H1 (cell line): ENCODE measurements at regions not wholly inside any gene's neighbourhood (a gene's known extent, or its start where the extent isn't known, plus 50 kb on each side); places are given as distances from the start of the nearest gene placed in this dataset.

Experiments used
- CTCF ChIA-PET: fragments of 300-600 bp; sonication (Branson Sonifier 250); formaldehyde crosslinking; loops from one replicate; lab custom pipeline; 2021; ENCODE audit not compliant: partially characterized antibody; lab: Charles Lee
- POLR2A ChIA-PET: fragments of 300-600 bp; sonication (Branson Sonifier 250); formaldehyde crosslinking; loops from one replicate; lab custom pipeline; 2021; ENCODE audit warnings: inconsistent platforms; ENCODE audit not compliant: partially characterized antibody; lab: Charles Lee
- DNase-seq, 2 experiments: peaks; one replicate each; pipeline versions ENCODE4 v3.0.0 to v3.0.0-alpha.2; 2010 to 2022; ENCODE audit warnings: low spot score in 2 of 2, low read depth in 1 of 2, mixed read lengths in 1 of 2
- FAIRE-seq: peaks from 2 replicates; lab custom pipeline; 2011; peaks lifted over from hg19 to GRCh38; lab: Jason Lieb, UNC
- H2AFZ ChIP-seq: 2 replicates; pipeline ENCODE4 v1.8.1; 2012; ENCODE audit warnings: low read length, inconsistent platforms
- H2AK5ac ChIP-seq: 2 replicates; pipeline ENCODE4 v1.6.1; 2013; ENCODE audit warnings: low read depth, low read length
- H2BK120ac ChIP-seq: replicated peaks from 2 replicates; pipeline ENCODE3; 2013; ENCODE audit warnings: low read depth, low read length, inconsistent platforms
- H2BK12ac ChIP-seq: 2 replicates; pipeline ENCODE4 v1.6.1; 2013; ENCODE audit warnings: low read depth, low read length
- H2BK15ac ChIP-seq: 2 replicates; pipeline ENCODE4 v1.6.1; 2013; ENCODE audit warnings: low read length
- H2BK20ac ChIP-seq: 2 replicates; pipeline ENCODE4 v1.6.1; 2013; ENCODE audit warnings: low read length
- H2BK5ac ChIP-seq: 2 replicates; pipeline ENCODE4 v1.6.1; 2013; ENCODE audit warnings: low read depth, low read length
- H3K14ac ChIP-seq: 2 replicates; pipeline ENCODE4 v1.6.1; 2013; ENCODE audit warnings: inconsistent platforms; ENCODE audit not compliant: insufficient read length
- H3K18ac ChIP-seq: 2 replicates; pipeline ENCODE4 v1.6.1; 2013; ENCODE audit warnings: low read length; ENCODE audit errors: extremely low read depth
- H3K23ac ChIP-seq: 2 replicates; pipeline ENCODE4 v1.6.1; 2013; ENCODE audit warnings: inconsistent platforms; ENCODE audit not compliant: insufficient read length
- H3K23me2 ChIP-seq: 2 replicates; pipeline ENCODE4 v1.6.1; 2013; ENCODE audit warnings: low read depth, low read length
- H3K27ac ChIP-seq: 2 replicates; pipeline ENCODE4 v1.6.1; 2011; ENCODE audit warnings: low read depth, low read length, inconsistent platforms
- H3K27me3 ChIP-seq, 4 experiments: replicated peaks in 1 of 4; 1 replicate in 1 of 4; 2 replicates in 3 of 4; pipeline versions ENCODE4 v1.6.1 to v1.8.1; 2011 to 2013; ENCODE audit warnings: low read length in 3 of 4, mild to moderate bottlenecking in 3 of 4, inconsistent platforms in 2 of 4, mixed read lengths in 2 of 4, moderate library complexity in 1 of 4; ENCODE audit not compliant: control insufficient read depth in 3 of 4, insufficient read depth in 3 of 4; ENCODE audit errors: extremely low read depth in 1 of 4
- H3K36me3 ChIP-seq, 4 experiments: 2 replicates each; pipeline versions ENCODE4 v1.6.1 to v1.8.1; 2011 to 2013; ENCODE audit warnings: mild to moderate bottlenecking in 4 of 4, low read length in 3 of 4, moderate library complexity in 2 of 4, control low read depth in 1 of 4, inconsistent platforms in 1 of 4; ENCODE audit not compliant: insufficient read depth in 4 of 4, control insufficient read depth in 2 of 4
- H3K4ac ChIP-seq: replicated peaks from 2 replicates; pipeline ENCODE3; 2013; ENCODE audit warnings: low read length, low read depth, mixed read lengths, inconsistent platforms; ENCODE audit not compliant: insufficient read length
- H3K4me1 ChIP-seq, 4 experiments: replicated peaks in 1 of 4; 1 replicate in 1 of 4; 2 replicates in 3 of 4; pipeline versions ENCODE4 v1.6.1 to v1.8.1; 2011 to 2013; ENCODE audit warnings: low read length in 3 of 4, inconsistent platforms in 2 of 4, mixed read lengths in 1 of 4; ENCODE audit not compliant: insufficient read depth in 4 of 4, control insufficient read depth in 3 of 4
- H3K4me2 ChIP-seq, 2 experiments: 2 replicates each; pipeline versions ENCODE4 v1.6.1 to v1.8.1; 2011 to 2013; ENCODE audit warnings: low read depth in 2 of 2, low read length in 2 of 2, control low read depth in 1 of 2, inconsistent platforms in 1 of 2, mild to moderate bottlenecking in 1 of 2; ENCODE audit not compliant: insufficient read depth in 1 of 2
- H3K4me3 ChIP-seq, 4 experiments: fragments of 200-600, 300-600 bp in 1 of 4; sonication (generic), shearing (Covaris generic), sonication (Bioruptor Twin) in 1 of 4; 2 replicates each; pipeline versions ENCODE4 v1.5.1 to v1.8.1; 2011 to 2016; ENCODE audit warnings: low read length in 4 of 4, low read depth in 3 of 4, control low read depth in 2 of 4, inconsistent platforms in 2 of 4, mild to moderate bottlenecking in 2 of 4, mixed read lengths in 1 of 4, moderate library complexity in 1 of 4; ENCODE audit not compliant: insufficient read depth in 2 of 4; ENCODE audit errors: extremely low read depth in 1 of 4
- H3K56ac ChIP-seq: replicated peaks from 2 replicates; pipeline ENCODE3; 2013; ENCODE audit warnings: low read depth, mild to moderate bottlenecking, mixed read lengths, low read length, inconsistent platforms; ENCODE audit not compliant: insufficient read length
- H3K79me1 ChIP-seq: 2 replicates; pipeline ENCODE4 v1.6.1; 2013; ENCODE audit warnings: low read depth, low read length, control low read depth
- H3K79me2 ChIP-seq, 2 experiments: 2 replicates each; pipeline versions ENCODE4 v1.6.1 to v1.8.1; 2012 to 2013; ENCODE audit warnings: low read length in 2 of 2, mild to moderate bottlenecking in 2 of 2, inconsistent platforms in 1 of 2; ENCODE audit not compliant: insufficient read depth in 2 of 2, control insufficient read depth in 1 of 2
- H3K9ac ChIP-seq, 4 experiments: replicated peaks in 1 of 4; 1 replicate in 1 of 4; 2 replicates in 3 of 4; pipeline versions ENCODE4 v1.6.1 to v1.8.1; 2011 to 2013; ENCODE audit warnings: low read depth in 3 of 4, low read length in 3 of 4, control low read depth in 2 of 4, mild to moderate bottlenecking in 2 of 4, moderate library complexity in 2 of 4, inconsistent platforms in 1 of 4; ENCODE audit errors: extremely low read depth in 1 of 4
- H3K9me3 ChIP-seq, 2 experiments: 2 replicates each; pipeline versions ENCODE4 v1.6.1 to v1.8.1; 2012 to 2013; ENCODE audit warnings: mild to moderate bottlenecking in 2 of 2, moderate library complexity in 2 of 2, control low read depth in 1 of 2, inconsistent platforms in 1 of 2, low read depth in 1 of 2, low read length in 1 of 2, mixed read lengths in 1 of 2; ENCODE audit not compliant: insufficient read depth in 2 of 2
- H4K20me1 ChIP-seq, 2 experiments: replicated peaks in 1 of 2; 2 replicates each; pipeline versions ENCODE3 to v1.8.1; 2011 to 2013; ENCODE audit warnings: inconsistent platforms in 2 of 2, low read length in 2 of 2, mild to moderate bottlenecking in 1 of 2; ENCODE audit not compliant: insufficient read depth in 2 of 2, control insufficient read depth in 1 of 2
- H4K5ac ChIP-seq: 2 replicates; pipeline ENCODE4 v1.6.1; 2013; ENCODE audit warnings: low read length, low read depth, mixed read lengths, inconsistent platforms; ENCODE audit not compliant: insufficient read length
- H4K8ac ChIP-seq: 2 replicates; pipeline ENCODE4 v1.8.0; 2013; ENCODE audit warnings: mild to moderate bottlenecking, moderate library complexity, low read length, inconsistent platforms; ENCODE audit not compliant: insufficient read depth; ENCODE audit errors: extremely low read depth
- H4K91ac ChIP-seq: replicated peaks from 2 replicates; pipeline ENCODE3; 2013; ENCODE audit warnings: low read length, mixed read lengths, inconsistent platforms; ENCODE audit not compliant: insufficient read length
- CBX8 ChIP-seq: fragments of 300-800, 300-1000 bp; sonication (generic); IDR thresholded peaks from 2 replicates; pipeline ENCODE4 v1.7.1; 2016; ENCODE audit warnings: low read depth, low read length, borderline replicate concordance
- EGR1 ChIP-seq: IDR thresholded peaks from 2 replicates; pipeline ENCODE4 v1.6.1; 2011; ENCODE audit warnings: low read depth, low read length, borderline replicate concordance
- FOSL1 ChIP-seq: IDR thresholded peaks from 2 replicates; pipeline ENCODE4 v1.6.1; 2011; ENCODE audit warnings: mild to moderate bottlenecking, low read depth, low read length, moderate library complexity; ENCODE audit not compliant: insufficient read depth
- HDAC2 ChIP-seq, 2 experiments: fragments of 300-600 bp in 1 of 2; sonication (generic) in 1 of 2; IDR thresholded peaks; 2 replicates each; pipeline ENCODE4 v1.6.1; 2011 to 2012; ENCODE audit warnings: low read depth in 2 of 2, low read length in 2 of 2, mild to moderate bottlenecking in 2 of 2, moderate library complexity in 2 of 2, borderline replicate concordance in 1 of 2, inconsistent platforms in 1 of 2
- JUN ChIP-seq: IDR thresholded peaks from 2 replicates; pipeline ENCODE4 v1.6.1; 2011; ENCODE audit warnings: low read depth, mild to moderate bottlenecking, improper control_type of control experiment, low read length
- KDM1A ChIP-seq: fragments of 200-600, 300-600 bp; sonication (generic); IDR thresholded peaks from 2 replicates; pipeline ENCODE4 v1.7.1; 2016; ENCODE audit warnings: mild to moderate bottlenecking, low read length, borderline replicate concordance
- NANOG ChIP-seq: IDR thresholded peaks from 2 replicates; pipeline ENCODE4 v1.6.1; 2011; ENCODE audit warnings: low read length, low read depth, mild to moderate bottlenecking, inconsistent platforms; ENCODE audit not compliant: insufficient read depth, poor library complexity, severe bottlenecking
- RAD21 ChIP-seq, 2 experiments: IDR thresholded peaks in 1 of 2; conservative IDR thresholded peaks in 1 of 2; 2 replicates each; pipeline ENCODE4 v1.6.1; 2011; ENCODE audit warnings: low read depth in 2 of 2, low read length in 2 of 2, improper control_type of control experiment in 1 of 2, inconsistent platforms in 1 of 2, mild to moderate bottlenecking in 1 of 2, moderate library complexity in 1 of 2
- RBBP5 ChIP-seq: IDR thresholded peaks from 2 replicates; pipeline ENCODE4 v1.7.1; 2012; ENCODE audit warnings: low read depth, mild to moderate bottlenecking, inconsistent platforms, low read length, moderate library complexity, borderline replicate concordance
- RXRA ChIP-seq: IDR thresholded peaks from 2 replicates; pipeline ENCODE4 v1.6.1; 2011; ENCODE audit warnings: low read depth, mild to moderate bottlenecking, low read length, moderate library complexity; ENCODE audit not compliant: insufficient read depth
- SP2 ChIP-seq: IDR thresholded peaks from 2 replicates; pipeline ENCODE4 v1.6.1; 2012; ENCODE audit warnings: mild to moderate bottlenecking, low read length, inconsistent platforms
- TAF7 ChIP-seq: optimal IDR thresholded peaks from 2 replicates; pipeline ENCODE3; 2011; ENCODE audit warnings: low read depth, mild to moderate bottlenecking, inconsistent platforms, low read length, moderate library complexity, borderline replicate concordance
- WGBS, 2 experiments: shearing (Covaris generic) in 1 of 2; methylation state at CpG; one replicate each; pipeline versions ENCODE4 v1.1.6 to v1.1.7; 2013 to 2015; ENCODE audit warnings: low lambda C conversion rate in 2 of 2, mixed read lengths in 2 of 2, inconsistent platforms in 1 of 2, low coverage in 1 of 2, missing lambda C conversion rate in 1 of 2; ENCODE audit not compliant: insufficient replicate concordance in 2 of 2, insufficient coverage in 1 of 2, insufficient read length in 1 of 2; ENCODE audit errors: extremely low coverage in 1 of 2, missing lambda C conversion rate in 1 of 2; 5-methylcytosine and 5-hydroxymethylcytosine counted together
- TF ChIP-seq, protein P1 (sequence below): IDR thresholded peaks from 2 replicates; pipeline ENCODE4 v1.6.1; 2011; ENCODE audit warnings: low read length, improper control_type of control experiment

DNA sequence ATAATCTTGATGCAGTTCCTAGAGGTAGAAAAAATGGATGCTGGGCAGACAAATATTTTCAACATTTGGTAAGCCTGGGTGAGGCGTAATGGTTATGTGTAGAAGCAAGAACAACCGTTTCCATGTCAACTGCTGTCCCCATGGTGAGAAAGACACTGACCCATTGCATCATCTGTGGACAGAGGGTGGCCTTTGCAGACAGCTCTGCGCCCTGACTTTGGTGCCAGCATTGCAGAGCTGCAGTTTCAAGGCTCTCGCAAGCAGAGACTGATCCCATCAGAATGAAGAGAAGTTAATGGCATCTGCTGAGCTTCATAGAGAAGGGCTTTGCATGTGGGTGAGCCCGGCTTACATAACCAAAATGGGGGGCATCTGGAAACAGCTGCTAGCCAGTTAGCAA is 179.0 kb upstream of the ADRA1B start:
- Histone ChIP-seq H3K27ac (no peak overlapping the region), H3K23ac (no peak overlapping the region), H2AFZ (no peak overlapping the region), H3K23me2 (no peaks in the 10 kb centered on the region), H3K4ac (no peak overlapping the region), H3K27me3 (no peaks in the 10 kb centered on the region), H3K4me2 (no peak overlapping the region), H4K91ac (no peak overlapping the region), H4K8ac (no peak overlapping the region), H3K79me2 (no peaks in the 10 kb centered on the region), H3K18ac (no peak overlapping the region), H2BK15ac (no peak overlapping the region), H3K79me1 (no peaks in the 10 kb centered on the region), H4K20me1 (no peaks in the 10 kb centered on the region), H3K14ac (no peak overlapping the region), H3K4me1 (no peaks in the 10 kb centered on the region), H3K9ac (no peak overlapping the region), H3K56ac (no peak overlapping the region), H3K9me3 (0 out of 4 replicates have a peak, but pooled peaks cover 0 to 4% of the 10 kb centered on the region in 2 experiments), H2BK5ac (no peak overlapping the region), H3K36me3 (no peaks in the 10 kb centered on the region), H3K4me3 (no peak overlapping the region), H2BK20ac (no peak overlapping the region), H4K5ac (no peak overlapping the region), H2BK12ac (no peak overlapping the region), H2BK120ac (no peak overlapping the region), H2AK5ac (no peak overlapping the region)
- FAIRE-seq: no peak
- ChIA-PET POLR2A (no interaction called here), CTCF (interaction anchor here (1.8 kb wide), 1 partner anchor 10 kb away, joined by 4 read pairs; no protein-coding TSS in a partner anchor)
- no peak for DNase-seq
- WGBS, 2 experiments: 92% methylated on average over 5 of the region's 5 CpGs; no CpG with 5 or more reads in 1 of the 2 experiments
- no peak for TF ChIP-seq SP2
- TF ChIP-seq NANOG: no peak
- no peak for TF ChIP-seq RBBP5
- TF ChIP-seq CBX8: no peak
- TF ChIP-seq FOSL1: no peak
- no peak for TF ChIP-seq RAD21 (IDR thresholded peaks at IDR 0.05 in 1 of 2, conservative IDR thresholded peaks at IDR 0.05 in 1 of 2; ENCODE audit: low read depth in 2 of 2, low read length in 2 of 2)
- TF ChIP-seq TAF7: no peak
- TF ChIP-seq, protein P1, sequence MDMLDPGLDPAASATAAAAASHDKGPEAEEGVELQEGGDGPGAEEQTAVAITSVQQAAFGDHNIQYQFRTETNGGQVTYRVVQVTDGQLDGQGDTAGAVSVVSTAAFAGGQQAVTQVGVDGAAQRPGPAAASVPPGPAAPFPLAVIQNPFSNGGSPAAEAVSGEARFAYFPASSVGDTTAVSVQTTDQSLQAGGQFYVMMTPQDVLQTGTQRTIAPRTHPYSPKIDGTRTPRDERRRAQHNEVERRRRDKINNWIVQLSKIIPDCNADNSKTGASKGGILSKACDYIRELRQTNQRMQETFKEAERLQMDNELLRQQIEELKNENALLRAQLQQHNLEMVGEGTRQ: no peak
- TF ChIP-seq JUN: no peak
- TF ChIP-seq HDAC2 (IDR thresholded peaks at IDR 0.05; ENCODE audit: borderline replicate concordance in 1 of 2, low read depth in 2 of 2, low read length in 2 of 2): no peak
- no peak for TF ChIP-seq EGR1
- no peak for TF ChIP-seq KDM1A
- no peak for TF ChIP-seq RXRA
